ENCODE measurements at regions not wholly inside any gene's neighbourhood (a gene's known extent, or its start where the extent isn't known, plus 50 kb on each side); places are given as distances from the start of the nearest gene placed in this dataset.
A peak's percentile ranks its signal among the peaks of the same experiment; 100 is the strongest.
"Not testable (repeated sequence)": the region's sequence is repeated elsewhere in the genome, so short reads cannot be mapped to it uniquely, and the experiment has no call there.

DNA sequence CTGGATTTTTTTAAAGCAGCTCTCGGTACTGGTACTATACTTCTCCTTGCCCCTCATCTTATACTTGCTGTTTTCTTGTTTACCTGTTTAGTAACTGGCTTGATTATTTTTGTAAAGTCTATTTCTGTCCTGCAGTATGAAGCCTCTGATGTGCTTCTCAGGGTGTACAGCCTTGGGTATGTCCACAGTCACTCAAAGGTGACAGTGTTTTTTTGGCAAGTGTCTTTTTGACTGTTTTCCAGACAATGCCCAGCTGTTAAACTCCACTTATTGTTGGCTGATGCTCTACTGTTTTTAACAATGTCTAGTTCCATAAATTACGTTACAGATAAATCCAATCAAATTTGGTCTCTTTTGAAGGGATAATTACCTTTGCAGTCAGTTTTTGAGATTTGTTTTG is 475.2 kb downstream of the JRKL start:
- DNase-seq = no peak
- no peaks in the 10 kb centered on the region for H3K27me3 ChIP-seq
- no peaks in the 10 kb centered on the region for H3K36me3 ChIP-seq
- H3K9me3 ChIP-seq = no peaks in the 10 kb centered on the region
- no peak overlapping the region for H3K4me3 ChIP-seq

DNA sequence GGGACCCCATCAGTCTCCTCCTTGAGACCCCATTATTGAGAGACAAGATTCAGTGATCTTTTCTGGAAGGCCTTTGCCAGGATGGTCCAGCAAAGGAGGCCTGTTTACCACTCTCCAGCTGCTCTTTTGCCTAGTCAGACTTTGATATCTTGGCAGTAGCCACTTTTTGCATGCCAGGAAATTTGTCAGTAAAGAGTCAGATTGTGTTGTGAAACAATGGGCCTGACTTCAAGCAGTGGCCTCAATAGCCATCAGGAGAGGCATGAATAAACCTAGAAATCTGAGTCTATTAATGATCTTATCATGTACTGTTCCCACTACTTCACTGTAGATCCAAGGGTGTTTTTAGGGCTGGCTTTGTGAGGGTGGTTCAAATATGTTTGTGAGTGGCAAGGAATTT is 479.4 kb downstream of the JRKL start:
- peak; percentile 73 for DNase-seq
- H3K9me3 ChIP-seq = no peaks in the 10 kb centered on the region

DNA sequence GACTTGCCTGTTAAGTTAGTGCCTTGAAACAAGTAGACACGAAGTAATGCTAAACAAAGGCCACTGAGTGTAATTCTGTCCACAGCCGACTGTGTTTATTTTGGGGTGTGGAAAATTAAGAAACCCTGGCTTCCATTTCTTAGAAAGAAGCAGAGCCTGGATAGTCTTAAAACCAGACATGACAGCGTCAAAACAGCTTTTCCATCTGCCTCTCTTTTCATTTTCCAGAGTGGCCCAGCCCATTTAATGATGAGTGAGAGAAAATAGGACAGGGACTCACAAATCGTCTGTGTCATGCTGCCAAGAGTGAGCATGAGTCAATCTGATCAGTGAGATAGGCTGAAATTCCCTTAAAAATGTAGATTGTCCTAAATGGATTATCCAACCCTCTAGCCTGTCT is 485.9 kb downstream of the JRKL start:
- Histone ChIP-seq H3K27me3 (no peaks in the 10 kb centered on the region), H3K36me3 (no peaks in the 10 kb centered on the region), H3K4me3 (no peak overlapping the region), H3K9me3 (peaks cover 2% of the 10 kb centered on the region; the same call in 1 of the 2 replicates)
- DNase-seq = peak; percentile 35

More for the DNA sequence above, 479.4 kb downstream of the JRKL start:
- Histone ChIP-seq H3K36me3 (no peaks in the 10 kb centered on the region), H3K27me3 (no peaks in the 10 kb centered on the region), H3K4me3 (no peak overlapping the region)

DNA sequence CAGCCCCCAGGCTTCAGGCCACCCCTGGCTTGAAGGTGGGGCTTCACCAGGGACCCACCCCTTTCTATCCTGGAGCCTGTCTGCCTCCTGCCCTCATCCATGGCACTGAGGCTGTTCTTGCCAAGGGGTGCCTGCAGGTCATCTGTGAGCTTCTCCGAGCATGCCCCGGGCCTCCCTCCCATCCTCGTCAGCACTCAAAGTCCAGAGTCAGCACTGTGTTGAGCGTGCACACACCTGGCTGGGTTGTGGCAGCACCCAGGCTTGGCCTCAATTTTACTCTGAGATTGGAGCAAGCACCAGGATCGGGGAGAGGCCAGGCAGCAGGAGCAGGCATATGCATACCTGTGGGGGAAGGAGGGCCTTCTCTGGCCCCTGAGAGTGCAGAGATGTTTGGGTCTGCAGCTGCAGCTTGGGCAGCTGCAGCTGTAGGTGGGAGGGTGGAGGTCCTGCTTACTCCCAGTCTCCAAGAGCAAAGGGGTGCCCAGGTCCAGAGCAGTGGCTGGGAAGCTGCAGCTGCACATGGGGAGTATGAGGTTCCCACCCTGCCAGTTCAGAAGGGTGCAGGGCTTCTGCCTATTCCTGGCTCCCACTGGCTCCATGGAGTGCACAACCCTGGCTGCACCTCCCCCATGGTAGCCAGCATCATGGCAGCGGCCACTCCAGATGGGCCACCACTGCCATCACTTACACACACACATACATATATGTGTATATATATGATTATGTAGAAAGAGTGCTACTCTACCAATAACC is 488.7 kb downstream of the JRKL start:
- Histone ChIP-seq H3K36me3 (no peaks in the 10 kb centered on the region), H3K27me3 (no peaks in the 10 kb centered on the region), H3K4me3 (no peak overlapping the region), H3K9me3 (peaks cover 2% of the 10 kb centered on the region; the same call in 1 of the 2 replicates)
- no peak for DNase-seq

DNA sequence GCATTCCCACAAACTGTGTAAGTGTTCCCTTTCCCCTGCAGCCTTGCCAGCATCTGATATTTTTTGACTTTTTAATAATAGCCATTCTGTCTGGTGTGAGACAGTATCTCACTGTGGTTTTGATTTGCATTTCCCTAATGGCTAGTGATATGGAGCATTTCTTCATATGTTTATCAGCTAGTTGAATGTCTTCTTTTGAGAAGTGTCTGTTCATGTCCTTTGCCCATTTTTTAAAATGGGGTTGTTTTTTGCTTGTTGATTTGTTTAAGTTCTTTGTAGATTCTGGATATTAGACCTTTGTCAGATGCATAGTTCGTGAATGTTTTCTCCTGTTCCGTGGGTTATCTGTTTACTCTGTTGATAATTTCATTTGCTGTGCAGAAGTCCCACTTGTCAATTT is 492.8 kb downstream of the JRKL start:
- H3K4me3 ChIP-seq, DNase-seq, H3K36me3 ChIP-seq, H3K9me3 ChIP-seq, H3K27me3 ChIP-seq: not testable (repeated sequence)

DNA sequence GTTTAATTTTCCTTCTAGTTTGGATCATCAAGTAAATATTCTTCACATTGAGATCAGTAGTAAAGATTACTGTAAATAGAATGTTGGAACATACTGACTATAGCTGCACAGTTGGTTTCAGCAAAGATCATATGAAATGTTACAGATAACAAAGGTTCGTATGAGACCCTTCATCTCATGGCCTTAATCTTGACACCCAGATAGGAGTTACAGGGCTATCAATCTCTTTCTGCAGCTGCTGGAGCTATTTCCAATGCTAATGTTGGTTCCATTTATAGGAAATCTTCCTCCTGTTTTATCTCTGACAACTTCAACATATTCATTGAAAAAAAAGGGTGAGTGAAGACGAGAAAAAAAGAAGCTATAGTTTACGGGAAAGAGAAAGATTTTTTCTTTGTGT is 495.6 kb downstream of the JRKL start:
- no peaks in the 10 kb centered on the region for H3K9me3 ChIP-seq
- no peak for DNase-seq
- H3K4me3 ChIP-seq = no peak overlapping the region

DNA sequence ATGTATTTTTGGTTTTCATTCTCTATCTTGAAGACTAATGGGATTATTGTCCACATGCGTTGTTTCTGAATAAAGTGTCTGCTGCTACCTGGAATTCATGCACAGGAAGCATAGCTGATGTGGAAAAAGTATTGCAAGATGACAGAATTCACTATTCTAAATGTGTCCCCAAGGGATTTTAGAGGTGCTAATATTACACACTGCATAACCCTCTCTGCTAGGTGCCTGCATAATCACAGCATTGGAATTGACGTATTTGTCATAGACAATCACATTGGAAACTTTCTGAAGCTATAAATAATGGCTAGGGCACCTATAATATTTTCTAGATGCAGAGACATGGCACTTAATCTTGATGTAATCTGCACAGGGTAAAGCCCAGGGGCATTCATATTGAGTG is 496.1 kb downstream of the JRKL start:
- no peak for DNase-seq
- no peaks in the 10 kb centered on the region for H3K9me3 ChIP-seq
- no peaks in the 10 kb centered on the region for H3K36me3 ChIP-seq
- H3K4me3 ChIP-seq = no peak overlapping the region
- no peaks in the 10 kb centered on the region for H3K27me3 ChIP-seq

More for the DNA sequence above, 495.6 kb downstream of the JRKL start:
- Histone ChIP-seq H3K36me3 (no peaks in the 10 kb centered on the region), H3K27me3 (no peaks in the 10 kb centered on the region)

DNA sequence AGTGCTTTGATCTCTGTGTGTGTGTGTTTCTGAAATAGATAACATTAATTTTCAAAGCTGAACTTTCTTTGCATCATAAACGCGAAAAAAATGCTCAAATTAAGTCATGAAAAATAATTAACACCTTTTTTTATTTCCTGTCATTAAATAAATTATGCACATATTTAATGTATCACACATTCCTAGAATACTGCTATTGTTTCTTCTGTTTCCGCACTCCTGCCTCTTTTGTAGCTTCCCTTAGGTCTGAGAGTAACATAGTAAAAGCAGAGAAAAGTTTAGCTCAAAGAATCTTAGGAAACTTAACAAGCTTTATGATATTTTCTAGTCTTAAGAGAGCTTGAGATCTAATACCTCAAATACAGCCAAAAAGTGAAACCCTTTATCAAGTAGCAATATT is 504.2 kb downstream of the JRKL start:
- Histone ChIP-seq H3K9me3 (no peaks in the 10 kb centered on the region), H3K4me3 (no peak overlapping the region), H3K36me3 (no peaks in the 10 kb centered on the region), H3K27me3 (no peaks in the 10 kb centered on the region; the same call in 1 of the 2 replicates)
- DNase-seq = no peak

DNA sequence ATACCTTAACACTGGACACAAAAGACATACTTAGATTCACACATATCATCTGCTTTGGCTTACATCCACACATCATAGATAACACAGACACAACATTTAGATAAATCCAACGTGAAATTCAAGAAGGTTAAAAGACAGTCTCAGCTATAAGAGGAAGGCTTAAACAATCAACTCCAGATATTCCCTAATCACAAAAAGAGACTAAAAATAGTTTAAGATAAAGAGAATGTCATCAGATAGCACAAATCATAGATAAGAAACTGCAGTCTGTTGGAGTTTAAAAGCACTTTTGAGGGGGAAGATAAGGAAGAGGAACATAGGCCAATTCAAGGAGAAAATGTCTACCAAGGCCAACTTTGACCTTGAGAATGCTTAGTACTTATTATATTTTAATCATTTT is 504.8 kb downstream of the JRKL start:
- DNase-seq = no peak
- H3K9me3 ChIP-seq = no peaks in the 10 kb centered on the region
- no peaks in the 10 kb centered on the region for H3K36me3 ChIP-seq
- H3K27me3 ChIP-seq = no peaks in the 10 kb centered on the region; the same call in 1 of the 2 replicates
- no peak overlapping the region for H3K4me3 ChIP-seq

DNA sequence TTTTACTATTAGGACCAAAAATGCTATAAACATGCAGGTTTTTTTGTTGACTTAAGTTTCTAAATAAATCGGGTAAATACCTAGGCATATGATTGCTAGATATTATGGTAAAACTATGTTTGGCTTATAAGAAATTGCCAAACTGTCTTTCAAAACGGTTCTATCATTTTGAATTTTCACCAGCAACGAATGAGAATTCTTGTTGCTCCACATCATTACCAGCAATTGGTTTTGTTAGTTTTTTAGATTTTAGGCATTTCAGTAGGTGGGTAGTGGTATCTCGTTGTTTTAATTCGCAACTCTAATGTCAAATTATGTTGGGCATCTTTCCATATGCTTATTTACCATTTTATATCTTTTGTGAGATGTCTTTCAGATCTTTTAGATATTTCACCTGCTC is 510.2 kb downstream of the JRKL start:
- no peak for DNase-seq
- Histone ChIP-seq H3K36me3 (no peaks in the 10 kb centered on the region), H3K9me3 (no peaks in the 10 kb centered on the region), H3K27me3 (no peaks in the 10 kb centered on the region), H3K4me3 (no peak overlapping the region)

DNA sequence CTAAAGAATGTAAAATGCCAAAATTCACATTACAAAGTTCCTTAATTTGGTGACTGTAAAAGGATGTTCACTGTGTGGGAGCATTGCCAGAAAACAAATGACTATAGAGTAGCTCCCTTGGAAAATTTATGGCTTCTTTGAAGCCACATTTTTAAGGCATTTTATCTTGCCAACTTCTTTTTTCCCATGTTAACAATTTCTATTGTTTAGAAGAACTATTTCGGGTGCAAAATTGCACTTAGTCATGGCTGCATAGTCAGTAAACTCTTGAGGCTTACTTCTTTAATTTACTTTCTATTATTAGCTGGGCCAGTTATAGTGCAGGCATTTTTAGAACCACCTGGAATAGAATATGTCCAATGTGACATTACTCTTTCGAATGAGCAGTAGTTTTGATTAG is 515.3 kb downstream of the JRKL start:
- Histone ChIP-seq H3K36me3 (no peaks in the 10 kb centered on the region), H3K27me3 (no peaks in the 10 kb centered on the region), H3K4me3 (no peak overlapping the region), H3K9me3 (no peaks in the 10 kb centered on the region)
- DNase-seq = no peak

DNA sequence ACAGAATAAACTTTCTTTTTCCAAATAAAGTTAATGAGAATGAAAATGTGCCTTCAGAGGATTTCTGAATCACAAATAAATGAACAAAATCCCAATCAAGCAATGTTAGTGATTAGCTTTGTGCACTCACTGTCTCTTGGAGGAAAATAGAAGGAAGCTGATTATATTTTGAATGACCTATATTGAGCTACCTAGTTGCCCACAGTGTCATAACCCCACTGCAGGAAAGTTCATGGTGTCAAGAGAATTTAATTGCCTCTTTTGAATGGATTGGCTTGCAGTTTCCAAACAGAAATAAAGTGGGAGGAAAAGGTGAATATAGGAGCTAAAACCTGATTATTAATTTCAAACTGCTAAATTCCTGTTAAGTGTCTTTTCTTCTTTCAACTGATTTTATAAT is 515.9 kb downstream of the JRKL start:
- H3K9me3 ChIP-seq = no peaks in the 10 kb centered on the region
- H3K36me3 ChIP-seq = no peaks in the 10 kb centered on the region
- H3K27me3 ChIP-seq = no peaks in the 10 kb centered on the region
- H3K4me3 ChIP-seq = no peak overlapping the region
- no peak for DNase-seq

DNA sequence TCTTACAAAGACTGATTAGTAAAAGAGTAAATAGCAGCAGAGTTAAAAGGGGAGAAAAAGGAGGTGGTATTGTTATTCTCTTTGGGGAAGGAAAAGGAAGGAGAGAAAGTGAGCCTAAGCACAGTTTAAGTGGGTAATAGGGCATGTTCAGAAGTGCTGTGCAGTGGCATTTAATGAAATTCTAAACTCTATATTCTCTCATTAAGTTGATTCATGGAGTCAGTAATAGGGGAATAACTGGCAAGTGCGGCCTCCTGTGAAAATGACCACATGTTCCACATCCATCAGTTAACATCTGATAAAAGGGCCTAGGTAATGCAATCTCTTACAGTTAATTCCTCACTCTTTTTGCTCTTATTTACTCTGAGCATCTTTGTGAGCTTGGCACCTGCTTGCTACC is 516.7 kb downstream of the JRKL start:
- Histone ChIP-seq H3K27me3 (no peaks in the 10 kb centered on the region), H3K9me3 (no peaks in the 10 kb centered on the region), H3K4me3 (no peak overlapping the region), H3K36me3 (no peaks in the 10 kb centered on the region)
- DNase-seq = no peak

DNA sequence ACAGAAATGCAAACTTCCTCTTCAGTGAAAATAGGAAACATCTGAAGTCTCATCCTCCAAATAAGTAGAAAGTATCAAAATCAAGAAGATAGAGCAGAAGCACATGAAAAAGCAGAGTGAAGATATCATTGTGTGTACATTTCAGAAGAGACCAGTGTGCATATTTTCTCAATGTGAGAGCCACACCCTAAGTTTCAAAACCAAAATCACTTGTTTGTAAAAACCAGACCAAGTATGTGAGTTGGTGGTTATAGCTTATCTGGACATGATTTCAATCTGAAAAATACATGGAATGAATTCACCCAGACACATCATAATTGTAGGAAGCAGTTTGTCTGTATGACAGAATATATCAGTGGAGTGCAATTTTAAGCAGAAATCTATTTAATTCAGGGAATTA is 536.0 kb downstream of the JRKL start:
- H3K36me3 ChIP-seq = no peaks in the 10 kb centered on the region

DNA sequence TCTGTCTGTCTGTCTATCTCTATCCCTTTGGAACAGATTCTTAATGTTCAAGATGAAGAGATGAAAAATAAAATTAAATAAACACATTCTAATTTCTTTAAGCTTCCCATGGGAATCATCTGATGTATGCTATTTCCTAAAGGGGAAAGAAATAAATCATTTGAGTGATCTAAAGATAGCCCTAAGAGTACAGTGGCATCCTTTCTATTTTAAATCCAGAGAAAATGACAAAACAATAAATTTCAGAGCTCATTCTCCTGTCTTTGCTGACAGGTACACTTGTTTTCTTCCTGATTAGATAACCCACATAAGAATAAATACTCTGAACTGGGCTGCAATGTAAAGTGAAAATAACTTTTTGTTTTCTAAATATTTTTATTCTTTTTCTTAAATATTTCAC is 550.4 kb downstream of the JRKL start:
- Histone ChIP-seq H3K36me3 (no peaks in the 10 kb centered on the region), H3K9me3 (no peaks in the 10 kb centered on the region), H3K27me3 (no peaks in the 10 kb centered on the region)

More for the DNA sequence above, 536.0 kb downstream of the JRKL start:
- H3K27me3 ChIP-seq = no peaks in the 10 kb centered on the region
- H3K4me3 ChIP-seq = no peak overlapping the region
- DNase-seq = no peak
- no peaks in the 10 kb centered on the region for H3K9me3 ChIP-seq

DNA sequence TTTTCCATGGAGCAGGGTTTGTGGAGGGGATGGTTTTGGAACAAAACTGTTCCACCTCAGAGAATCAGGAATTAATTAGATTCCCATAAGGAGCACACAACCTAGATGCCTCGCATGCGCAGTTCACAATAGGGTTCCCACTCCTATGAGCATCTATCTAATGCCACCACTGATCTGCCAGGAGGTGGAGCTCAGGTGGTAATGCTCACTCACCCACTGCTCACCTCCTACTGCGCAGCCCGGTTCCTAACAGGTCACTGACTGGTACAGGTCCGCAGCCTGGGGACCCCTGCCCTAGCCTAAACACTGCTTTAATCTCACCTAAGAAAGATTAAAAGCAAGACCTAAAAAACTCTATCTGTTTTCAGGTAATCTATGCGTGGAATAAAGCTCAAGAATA is 553.0 kb downstream of the JRKL start:
- no peaks in the 10 kb centered on the region for H3K9me3 ChIP-seq
- no peak overlapping the region for H3K4me3 ChIP-seq
- no peak for DNase-seq
- H3K27me3 ChIP-seq = no peaks in the 10 kb centered on the region
- H3K36me3 ChIP-seq = no peaks in the 10 kb centered on the region

More for the DNA sequence above, 550.4 kb downstream of the JRKL start:
- no peak for DNase-seq
- no peak overlapping the region for H3K4me3 ChIP-seq

DNA sequence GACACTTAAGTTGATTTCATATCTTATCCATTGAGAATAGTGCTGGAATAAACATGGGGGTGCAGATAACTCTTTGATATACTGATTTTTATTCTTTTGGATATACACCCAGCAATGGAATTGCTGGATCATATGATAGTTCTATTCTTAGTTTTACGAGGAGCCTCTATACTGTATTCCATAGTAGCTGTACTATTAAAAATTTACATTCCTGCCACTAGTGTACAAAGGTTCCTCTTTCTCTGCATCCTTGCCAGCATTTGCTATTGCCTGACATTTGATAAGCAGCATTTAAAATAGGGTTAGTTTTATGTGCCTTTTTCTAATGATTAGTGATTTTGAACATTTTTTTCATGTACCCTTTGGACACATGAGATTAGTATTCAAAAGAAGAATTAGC is 554.2 kb downstream of the JRKL start:
- DNase-seq = no peak
- H3K27me3 ChIP-seq = no peaks in the 10 kb centered on the region
- H3K36me3 ChIP-seq = no peaks in the 10 kb centered on the region
- no peaks in the 10 kb centered on the region for H3K9me3 ChIP-seq
- no peak overlapping the region for H3K4me3 ChIP-seq

DNA sequence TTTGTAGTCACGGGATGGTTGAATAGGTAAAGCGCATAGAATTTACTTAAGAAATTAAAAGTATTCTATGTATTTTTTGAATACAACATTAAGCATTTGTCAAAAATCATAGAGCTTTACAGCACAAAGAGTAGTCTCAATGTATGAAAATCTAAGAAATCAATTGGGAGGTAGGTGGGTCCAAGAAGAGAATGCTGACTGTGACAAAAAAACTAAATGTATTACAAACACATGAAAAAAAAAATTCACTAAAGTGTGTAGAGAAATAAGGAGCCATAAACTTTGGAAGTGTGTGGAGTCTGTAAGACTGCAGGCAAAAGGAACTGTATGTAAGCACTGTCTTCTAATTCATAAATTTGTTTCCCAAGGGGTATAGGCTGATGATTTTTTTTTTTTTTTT is 558.3 kb downstream of the JRKL start:
- DNase-seq = no peak
- Histone ChIP-seq H3K4me3 (no peak overlapping the region), H3K27me3 (no peaks in the 10 kb centered on the region), H3K9me3 (no peaks in the 10 kb centered on the region), H3K36me3 (no peaks in the 10 kb centered on the region)
